ENCODE measurements at regions not wholly inside any gene's neighbourhood (a gene's known extent, or its start where the extent isn't known, plus 50 kb on each side); places are given as distances from the start of the nearest gene placed in this dataset.

DNA sequence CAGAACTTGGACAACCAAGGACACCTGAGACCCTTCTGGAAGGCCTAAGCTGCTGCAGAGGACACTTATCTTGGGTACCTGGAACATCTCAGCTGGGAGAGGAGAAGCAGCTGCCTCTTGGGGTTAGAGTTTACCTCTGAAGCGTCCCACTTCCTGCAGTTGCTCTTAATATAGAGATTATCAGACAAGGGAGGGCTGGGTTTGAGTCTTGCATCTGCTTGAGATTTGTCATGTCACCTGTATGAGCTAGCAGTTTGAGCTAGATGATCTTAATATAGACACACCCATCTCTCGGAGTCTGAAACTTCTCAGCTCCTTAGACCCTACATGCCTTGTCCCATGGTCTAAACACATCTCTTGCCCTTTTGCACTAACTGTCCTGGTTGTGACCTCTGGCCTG lies 93.1 kb upstream of the CCL1 start:
- DNase-seq (no peak), ATAC-seq (no peak)
- H3K4me1 Mint-ChIP-seq: no peaks in the 10 kb centered on the region
- H3K27me3 Mint-ChIP-seq: peaks cover 60% of the 10 kb centered on the region
- H3K27ac Mint-ChIP-seq: no peak overlapping the region
- no peak overlapping the region for H3K4me3 Mint-ChIP-seq
- no peaks in the 10 kb centered on the region for H3K9me3 Mint-ChIP-seq (ENCODE audit: low read depth)
- CTCF ChIA-PET: interaction anchor here (1.7 kb wide), 1 partner anchor 95 kb away, joined by 6 read pairs; no protein-coding TSS in a partner anchor
- no peaks in the 10 kb centered on the region for H3K36me3 Mint-ChIP-seq

DNA sequence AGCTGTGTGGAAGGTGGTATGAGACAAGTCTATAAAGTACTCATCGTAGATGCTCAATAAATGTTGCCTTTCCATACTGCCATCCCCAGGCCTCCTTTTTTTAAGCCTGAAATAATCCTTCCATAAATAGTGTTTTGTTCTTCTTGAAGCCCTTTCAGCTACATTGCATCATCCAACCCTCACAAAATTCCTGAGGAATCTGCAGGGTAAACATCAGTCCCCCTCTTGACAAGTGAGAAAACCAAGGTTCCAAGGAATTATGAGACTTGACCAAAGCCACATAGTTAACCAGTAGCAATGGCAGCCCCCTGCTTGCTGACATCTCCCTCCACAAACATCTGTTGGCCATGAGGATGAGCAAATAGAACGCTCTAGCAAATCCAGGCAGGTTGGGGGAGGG lies 89.7 kb upstream of the CCL1 start:
- Mint-ChIP-seq H3K4me3 (no peak overlapping the region), H3K27me3 (peaks cover 55% of the 10 kb centered on the region), H3K27ac (no peak overlapping the region), H3K36me3 (no peaks in the 10 kb centered on the region), H3K9me3 (ENCODE audit: low read depth) (no peaks in the 10 kb centered on the region), H3K4me1 (no peaks in the 10 kb centered on the region)
- DNase-seq (no peak), ATAC-seq (no peak)
- CTCF ChIA-PET: no interaction called here

- no peak for DNase-seq
- Mint-ChIP-seq H3K27me3 (peaks cover 54% of the 10 kb centered on the region), H3K4me3 (no peak overlapping the region), H3K27ac (no peak overlapping the region), H3K4me1 (no peaks in the 10 kb centered on the region), H3K36me3 (no peaks in the 10 kb centered on the region), H3K9me3 (ENCODE audit: low read depth) (no peaks in the 10 kb centered on the region)
- no peak for ATAC-seq
- CTCF ChIA-PET: no interaction called here
Observed at GRCh38 chr17:34451313-34451712, 88.3 kb upstream of the CCL1 start.

DNA sequence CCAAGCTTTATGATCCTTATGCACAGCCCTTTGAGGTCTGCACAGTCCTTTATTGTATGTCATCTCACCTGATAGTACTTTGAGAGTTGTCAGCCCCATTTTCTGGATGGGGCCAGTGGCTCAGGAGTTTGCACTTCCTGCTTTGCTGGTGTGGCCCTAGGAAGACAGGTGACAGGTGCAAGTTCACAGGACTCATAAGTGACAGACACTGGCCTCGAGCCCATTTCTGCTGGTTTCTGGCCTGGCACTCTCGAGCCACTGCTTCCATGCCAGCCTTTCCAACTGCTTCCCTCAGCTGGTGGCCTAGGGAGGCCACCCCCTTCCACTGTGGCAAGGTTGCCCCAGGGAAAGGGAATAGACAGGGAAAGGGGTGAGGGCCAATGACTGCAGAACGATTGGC lies 84.4 kb upstream of the CCL1 start:
- H3K4me3 Mint-ChIP-seq: no peak overlapping the region
- H3K4me1 Mint-ChIP-seq: no peaks in the 10 kb centered on the region
- DNase-seq (no peak), ATAC-seq (no peak)
- no peaks in the 10 kb centered on the region for H3K36me3 Mint-ChIP-seq
- peaks cover 51% of the 10 kb centered on the region for H3K27me3 Mint-ChIP-seq
- no peak overlapping the region for H3K27ac Mint-ChIP-seq
- CTCF ChIA-PET: interaction anchor here (0.9 kb wide), 1 partner anchor 15 kb away, joined by 3 read pairs; no protein-coding TSS in a partner anchor
- no peaks in the 10 kb centered on the region for H3K9me3 Mint-ChIP-seq (ENCODE audit: low read depth)

- no peak overlapping the region for H3K4me3 Mint-ChIP-seq
- ATAC-seq (no peak), DNase-seq (no peak)
- peaks cover 46% of the 10 kb centered on the region for H3K27me3 Mint-ChIP-seq
- CTCF ChIA-PET: interaction anchor here (1.5 kb wide), 1 partner anchor 17 kb away, joined by 3 read pairs; no protein-coding TSS in a partner anchor
- no peaks in the 10 kb centered on the region for H3K9me3 Mint-ChIP-seq (ENCODE audit: low read depth)
- H3K36me3 Mint-ChIP-seq: no peaks in the 10 kb centered on the region
- H3K4me1 Mint-ChIP-seq: no peaks in the 10 kb centered on the region
- no peak overlapping the region for H3K27ac Mint-ChIP-seq
Observed at GRCh38 chr17:34445101-34445500, 82.1 kb upstream of the CCL1 start.

DNA sequence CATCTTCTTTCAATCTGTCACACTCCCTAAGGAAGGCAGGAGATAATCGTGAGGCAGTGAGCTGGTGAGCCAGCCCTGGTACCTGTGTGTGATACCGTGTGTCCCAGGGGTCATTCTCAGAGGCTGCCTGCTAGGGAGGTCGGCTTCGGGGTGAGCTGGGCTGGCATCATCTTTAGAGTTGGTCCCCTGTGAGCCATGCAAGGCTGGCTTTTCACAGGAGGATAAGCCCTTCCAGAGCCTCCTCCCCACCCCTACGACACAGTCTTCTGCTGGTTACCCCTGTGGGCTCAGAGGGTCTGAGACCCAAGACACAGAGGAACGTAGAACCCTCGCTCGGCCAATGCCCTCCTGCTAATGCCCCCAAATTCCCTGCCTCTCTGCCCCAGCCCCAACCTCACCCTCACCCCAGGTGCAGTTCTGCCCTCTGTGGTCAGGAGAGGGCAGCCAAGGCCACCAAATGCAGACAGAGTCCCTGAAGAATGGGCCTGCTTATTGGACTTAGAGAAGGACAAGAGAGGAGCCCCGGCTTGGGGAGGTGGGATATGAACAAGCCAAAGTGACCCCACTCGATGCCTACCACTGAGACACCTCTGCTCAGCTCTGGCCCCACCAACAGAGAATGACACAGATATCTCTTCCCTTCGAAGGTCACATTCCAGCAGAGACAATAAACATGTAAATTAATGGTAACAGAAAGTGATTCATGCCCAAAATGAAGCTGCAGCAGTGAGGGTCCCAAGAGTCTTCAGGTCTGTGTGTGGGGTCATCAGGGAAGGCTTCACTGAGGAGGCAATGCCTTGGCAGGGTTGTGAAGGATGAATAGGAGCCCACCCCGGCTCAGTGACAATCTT lies 80.8 kb upstream of the CCL1 start:
- CTCF ChIA-PET: interaction anchor here (1.5 kb wide), 1 partner anchor 18 kb away, joined by 3 read pairs; no protein-coding TSS in a partner anchor
- DNase-seq: no peak
- H3K36me3 Mint-ChIP-seq: no peaks in the 10 kb centered on the region
- H3K4me1 Mint-ChIP-seq: no peaks in the 10 kb centered on the region
- no peaks in the 10 kb centered on the region for H3K9me3 Mint-ChIP-seq (ENCODE audit: low read depth)
- no peak for ATAC-seq
- H3K27ac Mint-ChIP-seq: no peak overlapping the region
- peaks cover 40% of the 10 kb centered on the region for H3K27me3 Mint-ChIP-seq
- H3K4me3 Mint-ChIP-seq: no peak overlapping the region

DNA sequence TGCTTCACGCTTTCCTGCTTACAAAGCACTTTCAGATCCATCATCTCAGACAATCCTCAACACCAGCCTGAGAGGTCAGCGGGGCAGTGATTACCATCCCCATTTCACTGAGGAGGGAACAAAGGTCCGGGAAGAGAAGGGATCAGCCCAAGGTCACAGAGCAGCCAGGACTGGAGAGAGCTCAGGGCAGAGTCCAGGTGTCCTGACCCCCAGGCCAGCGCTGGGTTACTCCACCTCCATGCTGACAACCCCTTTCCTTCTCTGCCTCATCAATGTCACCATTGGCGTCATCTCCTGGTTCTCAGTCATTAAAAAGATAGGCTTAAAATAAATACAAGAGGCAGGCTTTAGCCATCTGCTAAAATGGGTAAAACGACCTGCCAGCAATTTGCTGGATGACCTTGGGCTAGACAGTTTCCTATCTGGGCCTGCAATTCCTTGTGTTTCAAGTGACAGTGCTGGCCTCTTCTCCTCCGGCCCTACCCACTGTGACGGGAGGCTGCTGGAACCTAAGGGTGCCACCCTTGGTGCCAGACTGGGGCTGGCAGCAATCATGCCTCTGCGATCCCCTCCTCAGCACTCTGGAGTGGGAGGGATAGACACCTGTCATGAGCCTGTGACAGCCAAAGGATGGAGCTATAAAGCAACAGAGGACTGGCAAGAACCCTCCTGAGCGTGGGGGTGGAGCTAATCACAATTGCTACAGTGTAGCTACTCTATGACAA lies 79.5 kb upstream of the CCL1 start:
- Mint-ChIP-seq H3K27me3 (peaks cover 33% of the 10 kb centered on the region), H3K27ac (no peak overlapping the region), H3K9me3 (ENCODE audit: low read depth) (no peaks in the 10 kb centered on the region), H3K4me1 (no peaks in the 10 kb centered on the region), H3K36me3 (no peaks in the 10 kb centered on the region), H3K4me3 (no peak overlapping the region)
- CTCF ChIA-PET: no interaction called here
- ATAC-seq (no peak), DNase-seq (no peak)

- no peak overlapping the region for H3K4me3 Mint-ChIP-seq
- ATAC-seq (no peak), DNase-seq (no peak)
- H3K36me3 Mint-ChIP-seq: no peaks in the 10 kb centered on the region
- peaks cover 4% of the 10 kb centered on the region for H3K4me1 Mint-ChIP-seq
- no peak overlapping the region for H3K27ac Mint-ChIP-seq
- CTCF ChIA-PET: no interaction called here
- H3K27me3 Mint-ChIP-seq: peaks cover 28% of the 10 kb centered on the region
- H3K9me3 Mint-ChIP-seq (ENCODE audit: low read depth): no peaks in the 10 kb centered on the region
Observed at GRCh38 chr17:34437188-34437587, 74.2 kb upstream of the CCL1 start.

DNA sequence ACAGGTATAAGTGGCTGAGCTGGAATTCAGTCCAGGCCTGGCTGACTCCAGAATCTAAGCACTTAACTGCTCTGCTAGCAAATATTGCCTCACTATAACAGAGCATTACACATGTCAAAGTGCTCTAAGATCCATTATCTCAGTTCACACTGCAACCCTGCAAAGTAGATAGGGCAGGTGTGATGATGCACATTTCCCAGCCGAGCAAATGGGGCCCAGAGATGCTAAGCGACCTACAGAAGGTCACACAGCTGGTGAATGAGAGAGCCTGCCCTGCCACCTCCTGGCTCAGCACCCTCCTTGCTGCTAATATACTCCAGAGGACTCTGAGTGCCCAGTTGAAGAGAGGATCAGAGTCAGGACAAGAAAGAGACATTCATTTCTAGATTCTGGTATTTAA lies 73.6 kb upstream of the CCL1 start:
- no peak for DNase-seq

GRCh38 chr17:34435182-34435928 lies 72.3 kb upstream of the CCL1 start:
- ATAC-seq (no peak), DNase-seq (no peak)
- Mint-ChIP-seq H3K27me3 (peaks cover 27% of the 10 kb centered on the region), H3K27ac (no peak overlapping the region), H3K4me3 (no peak overlapping the region), H3K36me3 (no peaks in the 10 kb centered on the region), H3K9me3 (ENCODE audit: low read depth) (no peaks in the 10 kb centered on the region), H3K4me1 (peaks cover 4% of the 10 kb centered on the region)
- CTCF ChIA-PET: no interaction called here

More for the DNA sequence above, 73.6 kb upstream of the CCL1 start:
- Mint-ChIP-seq H3K4me3 (no peak overlapping the region), H3K27ac (no peak overlapping the region), H3K27me3 (peaks cover 31% of the 10 kb centered on the region), H3K9me3 (ENCODE audit: low read depth) (no peaks in the 10 kb centered on the region), H3K4me1 (peaks cover 4% of the 10 kb centered on the region), H3K36me3 (no peaks in the 10 kb centered on the region)
- ATAC-seq: no peak
- CTCF ChIA-PET: interaction anchor here (1.0 kb wide), 1 partner anchor 75 kb away, joined by 5 read pairs; no protein-coding TSS in a partner anchor

GRCh38 chr17:34434052-34434451 lies 71.0 kb upstream of the CCL1 start:
- Mint-ChIP-seq H3K9me3 (ENCODE audit: low read depth) (no peaks in the 10 kb centered on the region), H3K4me3 (no peak overlapping the region), H3K4me1 (peaks cover 4% of the 10 kb centered on the region), H3K36me3 (no peaks in the 10 kb centered on the region), H3K27me3 (peaks cover 35% of the 10 kb centered on the region), H3K27ac (no peak overlapping the region)
- ATAC-seq (no peak), DNase-seq (no peak)
- CTCF ChIA-PET: interaction anchor here (1.4 kb wide), 1 partner anchor 12 kb away, joined by 3 read pairs; no protein-coding TSS in a partner anchor

- H3K4me1 Mint-ChIP-seq: peaks cover 2% of the 10 kb centered on the region
- ATAC-seq (no peak), DNase-seq (no peak)
- no peaks in the 10 kb centered on the region for H3K9me3 Mint-ChIP-seq (ENCODE audit: low read depth)
- CTCF ChIA-PET: interaction anchor here (0.6 to 0.7 kb wide), 2 partner anchors 16 to 20 kb away, joined by 3 read pairs; no protein-coding TSS in a partner anchor
- H3K27ac Mint-ChIP-seq: no peak overlapping the region
- H3K4me3 Mint-ChIP-seq: no peak overlapping the region
- no peaks in the 10 kb centered on the region for H3K36me3 Mint-ChIP-seq
- H3K27me3 Mint-ChIP-seq: peaks cover 70% of the 10 kb centered on the region
Observed at GRCh38 chr17:34424814-34425491, 61.9 kb upstream of the CCL1 start.

All from activated CD8-positive, alpha-beta memory T cell treated with anti-CD3 and anti-CD28 coated beads, Interleukin-2, amount 10 ng/mL, durations not matched to agents 7 days and 5 days (primary cell).